Mucosa of rectum (tissue), 2 donors: ENCODE measurements at regions not wholly inside any gene's neighbourhood (a gene's known extent, or its start where the extent isn't known, plus 50 kb on each side); places are given as distances from the start of the nearest gene placed in this dataset.

ENCODE experiments used
- H3K27ac ChIP-seq, 2 donors: one replicate each; pipeline ENCODE4 v1.7.0; 2013; ENCODE audit warnings: inconsistent platforms in 2 of 2, low read depth in 2 of 2, low read length in 2 of 2
- H3K27me3 ChIP-seq, 2 donors: one replicate each; pipeline ENCODE4 v1.7.0; 2013; ENCODE audit warnings: low read length in 2 of 2; ENCODE audit not compliant: control insufficient read depth in 2 of 2, insufficient read depth in 2 of 2
- H3K36me3 ChIP-seq, 2 donors: one replicate each; pipeline ENCODE4 v1.7.0; 2013; ENCODE audit warnings: low read length in 2 of 2; ENCODE audit not compliant: control insufficient read depth in 2 of 2, insufficient read depth in 2 of 2
- H3K4me1 ChIP-seq, 2 donors: one replicate each; pipeline ENCODE4 v1.7.0; 2013; ENCODE audit warnings: low read length in 2 of 2, mild to moderate bottlenecking in 1 of 2; ENCODE audit not compliant: control insufficient read depth in 2 of 2, insufficient read depth in 2 of 2
- H3K4me3 ChIP-seq, 2 donors: one replicate each; pipeline ENCODE4 v1.7.0; 2013; ENCODE audit warnings: low read length in 2 of 2
- H3K9ac ChIP-seq, 2 donors: one replicate each; pipeline ENCODE4 v1.7.0; 2013; ENCODE audit warnings: low read length in 2 of 2, low read depth in 1 of 2, mild to moderate bottlenecking in 1 of 2
- H3K9me3 ChIP-seq, 2 donors: one replicate each; pipeline ENCODE4 v1.7.0; 2013; ENCODE audit warnings: low read length in 2 of 2; ENCODE audit not compliant: control insufficient read depth in 2 of 2
- donor health status: healthy.
- donor health status: Normal muscosa, but diverticular disease.

DNA sequence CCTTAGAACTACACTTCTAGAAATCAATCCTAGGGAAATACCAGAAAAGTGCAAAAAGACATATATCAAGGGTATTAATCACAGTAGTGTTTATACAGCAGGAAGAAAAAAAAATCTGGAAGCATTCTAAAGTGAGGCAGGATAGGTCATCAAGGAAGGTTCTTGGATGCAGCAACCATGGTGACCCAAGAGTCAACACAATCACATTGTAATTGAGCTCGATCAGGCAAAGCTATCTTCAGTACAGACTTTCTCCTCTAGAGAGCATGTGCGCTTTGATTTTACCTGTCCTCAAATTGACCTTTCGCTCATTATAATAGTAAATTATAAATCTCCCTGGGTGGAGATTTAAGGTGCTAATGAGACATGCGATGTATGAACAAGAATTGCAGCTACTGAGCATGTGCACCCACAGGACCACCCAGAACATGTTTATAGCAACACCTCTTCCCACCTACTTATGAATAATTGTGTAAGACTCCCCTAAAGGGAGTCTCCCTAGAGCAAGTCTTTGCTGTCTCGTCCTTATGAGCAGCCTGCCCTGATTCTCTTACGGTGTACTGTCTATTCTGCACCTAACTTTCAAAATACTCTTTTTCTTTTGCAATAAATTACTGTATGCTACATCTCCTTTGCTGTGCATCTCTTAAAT lies 297.7 kb downstream of the ATPSCKMT start:
- Histone ChIP-seq H3K4me1 (no peaks in the 10 kb centered on the region), H3K9me3 (no peaks in the 10 kb centered on the region), H3K27me3 (peaks cover 0 to 17% of the 10 kb centered on the region in 2 donors), H3K4me3 (no peak overlapping the region), H3K27ac (no peak overlapping the region), H3K9ac (no peak overlapping the region), H3K36me3 (no peaks in the 10 kb centered on the region)

DNA sequence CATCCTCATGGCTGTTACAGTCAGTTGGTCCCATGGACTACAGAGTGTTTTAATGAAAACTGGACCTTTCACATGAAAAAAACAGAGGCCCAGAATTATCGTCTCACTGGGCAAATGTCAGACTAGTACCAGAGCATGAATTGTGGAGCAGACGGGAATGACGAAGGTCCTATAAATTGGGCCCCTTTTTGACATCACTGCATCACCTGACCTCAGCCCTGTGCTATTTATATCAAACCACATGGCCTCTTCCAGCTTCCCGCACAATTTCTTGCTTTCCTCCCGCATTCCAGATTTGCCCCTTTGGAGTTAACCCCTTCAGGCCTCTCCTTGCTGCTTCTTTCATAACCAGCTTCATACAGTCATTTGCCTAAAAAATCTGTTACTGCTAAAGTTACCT lies 301.7 kb downstream of the ATPSCKMT start:
- Histone ChIP-seq H3K36me3 (no peaks in the 10 kb centered on the region), H3K4me3 (no peak overlapping the region), H3K27ac (no peak overlapping the region), H3K27me3 (peaks cover 0 to 6% of the 10 kb centered on the region in 2 donors), H3K9me3 (no peaks in the 10 kb centered on the region), H3K4me1 (no peaks in the 10 kb centered on the region), H3K9ac (no peak overlapping the region)

- Histone ChIP-seq H3K36me3 (no peaks in the 10 kb centered on the region), H3K9me3 (no peaks in the 10 kb centered on the region), H3K27ac (no peak overlapping the region), H3K4me3 (no peak overlapping the region), H3K4me1 (no peaks in the 10 kb centered on the region), H3K9ac (no peak overlapping the region), H3K27me3 (peaks cover 0 to 6% of the 10 kb centered on the region in 2 donors)
These were observed 302.4 kb downstream of the ATPSCKMT start for GRCh38 chr5:9947225-9947714.

- H3K9me3 ChIP-seq, result no peaks in the 10 kb centered on the region
- no peaks in the 10 kb centered on the region for H3K27me3 ChIP-seq
- no peaks in the 10 kb centered on the region for H3K36me3 ChIP-seq
- no peaks in the 10 kb centered on the region for H3K4me1 ChIP-seq
- H3K27ac ChIP-seq, result no peak overlapping the region
- no peak overlapping the region for H3K9ac ChIP-seq
- H3K4me3 ChIP-seq, result no peak overlapping the region
These were observed 302.6 kb upstream of the TAS2R1 start for GRCh38 chr5:9932770-9933169.

DNA sequence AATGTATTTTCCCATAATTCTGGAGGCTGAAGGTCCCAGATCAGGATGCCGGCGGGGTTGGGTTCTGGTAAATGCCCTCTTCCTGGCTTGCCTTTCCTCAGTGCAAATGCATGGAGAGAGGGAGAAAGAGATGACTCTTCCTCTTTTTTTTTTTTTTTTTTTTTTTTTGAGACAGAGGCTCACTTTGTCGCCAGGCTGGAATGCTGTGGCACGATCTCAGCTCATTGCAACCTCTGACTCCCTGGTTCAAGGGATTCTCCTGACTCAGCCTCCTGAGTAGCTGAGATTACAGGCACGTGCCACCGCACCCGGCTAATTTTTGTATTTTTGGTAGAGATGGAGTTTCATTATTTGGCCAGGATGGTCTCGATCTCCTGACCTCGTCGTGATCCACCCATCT lies 300.0 kb upstream of the TAS2R1 start:
- no peak overlapping the region for H3K27ac ChIP-seq
- H3K36me3 ChIP-seq, result no peaks in the 10 kb centered on the region
- no peaks in the 10 kb centered on the region for H3K4me1 ChIP-seq
- no peak overlapping the region for H3K4me3 ChIP-seq
- H3K9ac ChIP-seq, result no peak overlapping the region
- no peaks in the 10 kb centered on the region for H3K9me3 ChIP-seq
- no peaks in the 10 kb centered on the region for H3K27me3 ChIP-seq

DNA sequence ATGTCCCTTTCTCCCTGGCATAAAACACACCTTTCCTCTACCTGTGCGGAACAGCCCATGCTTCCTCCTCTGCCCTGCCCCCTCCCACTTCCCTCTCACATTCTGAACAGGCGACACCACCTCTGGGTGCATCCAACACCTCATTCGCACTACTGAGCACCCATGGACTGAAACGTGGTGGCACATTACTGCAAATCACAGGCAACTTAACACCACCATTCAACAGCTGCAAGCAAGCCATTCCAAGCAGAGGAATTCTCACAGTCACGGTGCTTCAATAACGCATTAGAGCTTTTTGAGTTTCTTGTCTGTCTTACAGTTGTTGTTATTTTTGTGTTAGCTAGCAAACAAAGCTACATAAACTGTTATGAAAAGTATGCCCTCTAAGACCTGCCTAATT lies 298.2 kb upstream of the TAS2R1 start:
- Histone ChIP-seq H3K4me1 (no peaks in the 10 kb centered on the region), H3K27ac (no peak overlapping the region), H3K4me3 (no peak overlapping the region), H3K27me3 (no peaks in the 10 kb centered on the region), H3K9me3 (peaks cover 0 to 2% of the 10 kb centered on the region in 2 donors), H3K36me3 (no peaks in the 10 kb centered on the region), H3K9ac (no peak overlapping the region)

DNA sequence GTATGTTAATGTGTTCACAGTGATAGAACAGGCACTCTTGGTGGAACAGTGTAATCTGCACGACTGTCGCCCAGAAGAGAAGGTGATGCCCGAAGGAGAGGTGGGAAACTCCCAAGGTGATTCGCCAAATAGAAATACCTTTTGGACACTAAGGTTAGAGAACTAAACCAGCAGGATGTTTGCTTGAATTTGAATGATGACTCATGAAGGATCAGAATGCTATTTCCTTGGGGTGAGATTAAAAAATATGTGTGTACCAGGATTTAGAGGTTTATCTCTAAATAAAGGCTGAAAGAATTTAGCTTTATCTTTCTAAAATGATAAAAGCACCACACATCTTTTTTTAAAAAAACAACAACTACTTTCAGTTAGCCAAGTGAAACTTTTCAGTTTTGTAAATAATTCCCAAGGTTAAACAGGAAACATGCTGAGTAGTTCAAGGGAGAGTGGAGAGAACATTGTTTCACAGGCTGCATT lies 297.4 kb upstream of the TAS2R1 start:
- H3K27me3 ChIP-seq, result no peaks in the 10 kb centered on the region
- H3K9ac ChIP-seq, result no peak overlapping the region
- peaks cover 4 to 5% of the 10 kb centered on the region in 2 donors for H3K9me3 ChIP-seq
- H3K4me3 ChIP-seq, result no peak overlapping the region
- no peaks in the 10 kb centered on the region for H3K36me3 ChIP-seq
- no peak overlapping the region for H3K27ac ChIP-seq
- no peaks in the 10 kb centered on the region for H3K4me1 ChIP-seq

DNA sequence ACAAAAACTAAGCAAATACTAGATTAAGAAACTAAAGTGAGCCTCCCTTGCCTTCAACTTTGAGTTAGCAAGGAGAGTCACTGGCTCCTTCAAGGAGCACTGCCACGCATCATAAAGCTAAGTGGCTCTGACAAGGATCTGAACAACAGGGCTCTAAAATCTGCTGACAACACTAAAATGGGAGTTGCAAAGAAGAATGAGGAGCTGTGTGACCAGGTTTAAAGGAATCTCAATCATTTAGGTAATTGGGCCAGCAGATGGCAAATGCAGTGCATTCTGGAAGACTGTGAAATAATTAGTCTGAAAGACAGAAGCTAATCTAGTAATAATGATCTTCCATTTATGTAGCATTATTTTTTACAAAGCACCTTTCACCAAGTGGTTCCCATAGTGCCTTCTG lies 297.0 kb upstream of the TAS2R1 start:
- Histone ChIP-seq H3K4me1 (no peaks in the 10 kb centered on the region), H3K9me3 (peaks cover 5 to 7% of the 10 kb centered on the region in 2 donors), H3K9ac (no peak overlapping the region), H3K27ac (no peak overlapping the region), H3K36me3 (no peaks in the 10 kb centered on the region), H3K27me3 (no peaks in the 10 kb centered on the region), H3K4me3 (no peak overlapping the region)

DNA sequence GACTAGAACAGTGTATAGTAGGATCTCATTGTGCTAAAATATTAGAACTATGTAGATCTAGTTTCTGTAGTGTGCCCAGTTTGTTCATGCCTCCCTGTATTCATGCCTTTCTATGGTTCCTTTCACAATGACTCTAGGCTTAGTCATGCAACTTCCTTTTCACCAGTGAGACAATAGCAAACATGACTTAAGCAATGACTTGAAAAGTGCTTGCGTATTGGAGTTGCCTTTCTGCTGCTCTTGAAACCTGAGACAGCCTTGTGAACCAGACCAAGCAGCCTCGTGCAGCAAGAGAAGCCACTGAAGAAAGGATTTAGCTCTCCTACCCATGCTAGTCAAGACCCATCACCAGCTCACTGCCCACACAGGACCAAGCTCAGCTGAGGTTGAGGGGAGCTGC lies 294.5 kb upstream of the TAS2R1 start:
- Histone ChIP-seq H3K27me3 (no peaks in the 10 kb centered on the region), H3K4me3 (no peak overlapping the region), H3K9ac (no peak overlapping the region), H3K4me1 (no peaks in the 10 kb centered on the region), H3K27ac (no peak overlapping the region), H3K36me3 (no peaks in the 10 kb centered on the region), H3K9me3 (peaks cover 5 to 7% of the 10 kb centered on the region in 2 donors)

- H3K9me3 ChIP-seq, result peaks cover 5 to 7% of the 10 kb centered on the region in 2 donors
- no peak overlapping the region for H3K9ac ChIP-seq
- H3K27ac ChIP-seq, result no peak overlapping the region
- H3K36me3 ChIP-seq, result no peaks in the 10 kb centered on the region
- H3K27me3 ChIP-seq, result no peaks in the 10 kb centered on the region
- H3K4me1 ChIP-seq, result no peaks in the 10 kb centered on the region
- no peak overlapping the region for H3K4me3 ChIP-seq
These were observed 292.6 kb upstream of the TAS2R1 start for GRCh38 chr5:9922719-9923118.
